H1 (cell line): ENCODE measurements at regions not wholly inside any gene's neighbourhood (a gene's known extent, or its start where the extent isn't known, plus 50 kb on each side); places are given as distances from the start of the nearest gene placed in this dataset.

ENCODE experiments used
- CTCF ChIA-PET: fragments of 300-600 bp; sonication (Branson Sonifier 250); formaldehyde crosslinking; loops from one replicate; lab custom pipeline; 2021; ENCODE audit not compliant: partially characterized antibody; lab: Charles Lee
- POLR2A ChIA-PET: fragments of 300-600 bp; sonication (Branson Sonifier 250); formaldehyde crosslinking; loops from one replicate; lab custom pipeline; 2021; ENCODE audit warnings: inconsistent platforms; ENCODE audit not compliant: partially characterized antibody; lab: Charles Lee
- DNase-seq, 2 experiments: peaks; one replicate each; pipeline versions ENCODE4 v3.0.0 to v3.0.0-alpha.2; 2010 to 2022; ENCODE audit warnings: low spot score in 2 of 2, low read depth in 1 of 2, mixed read lengths in 1 of 2
- FAIRE-seq: peaks from 2 replicates; lab custom pipeline; 2011; peaks lifted over from hg19 to GRCh38; lab: Jason Lieb, UNC
- H2AFZ ChIP-seq: 2 replicates; pipeline ENCODE4 v1.8.1; 2012; ENCODE audit warnings: low read length, inconsistent platforms
- H2AK5ac ChIP-seq: 2 replicates; pipeline ENCODE4 v1.6.1; 2013; ENCODE audit warnings: low read depth, low read length
- H2BK120ac ChIP-seq: replicated peaks from 2 replicates; pipeline ENCODE3; 2013; ENCODE audit warnings: low read depth, low read length, inconsistent platforms
- H2BK12ac ChIP-seq: 2 replicates; pipeline ENCODE4 v1.6.1; 2013; ENCODE audit warnings: low read depth, low read length
- H2BK15ac ChIP-seq: 2 replicates; pipeline ENCODE4 v1.6.1; 2013; ENCODE audit warnings: low read length
- H2BK20ac ChIP-seq: 2 replicates; pipeline ENCODE4 v1.6.1; 2013; ENCODE audit warnings: low read length
- H2BK5ac ChIP-seq: 2 replicates; pipeline ENCODE4 v1.6.1; 2013; ENCODE audit warnings: low read depth, low read length
- H3K14ac ChIP-seq: 2 replicates; pipeline ENCODE4 v1.6.1; 2013; ENCODE audit warnings: inconsistent platforms; ENCODE audit not compliant: insufficient read length
- H3K18ac ChIP-seq: 2 replicates; pipeline ENCODE4 v1.6.1; 2013; ENCODE audit warnings: low read length; ENCODE audit errors: extremely low read depth
- H3K23ac ChIP-seq: 2 replicates; pipeline ENCODE4 v1.6.1; 2013; ENCODE audit warnings: inconsistent platforms; ENCODE audit not compliant: insufficient read length
- H3K23me2 ChIP-seq: 2 replicates; pipeline ENCODE4 v1.6.1; 2013; ENCODE audit warnings: low read depth, low read length
- H3K27ac ChIP-seq: 2 replicates; pipeline ENCODE4 v1.6.1; 2011; ENCODE audit warnings: low read depth, low read length, inconsistent platforms
- H3K27me3 ChIP-seq, 4 experiments: replicated peaks in 1 of 4; 1 replicate in 1 of 4; 2 replicates in 3 of 4; pipeline versions ENCODE4 v1.6.1 to v1.8.1; 2011 to 2013; ENCODE audit warnings: low read length in 3 of 4, mild to moderate bottlenecking in 3 of 4, inconsistent platforms in 2 of 4, mixed read lengths in 2 of 4, moderate library complexity in 1 of 4; ENCODE audit not compliant: control insufficient read depth in 3 of 4, insufficient read depth in 3 of 4; ENCODE audit errors: extremely low read depth in 1 of 4
- H3K36me3 ChIP-seq, 4 experiments: 2 replicates each; pipeline versions ENCODE4 v1.6.1 to v1.8.1; 2011 to 2013; ENCODE audit warnings: mild to moderate bottlenecking in 4 of 4, low read length in 3 of 4, moderate library complexity in 2 of 4, control low read depth in 1 of 4, inconsistent platforms in 1 of 4; ENCODE audit not compliant: insufficient read depth in 4 of 4, control insufficient read depth in 2 of 4
- H3K4ac ChIP-seq: replicated peaks from 2 replicates; pipeline ENCODE3; 2013; ENCODE audit warnings: low read length, low read depth, mixed read lengths, inconsistent platforms; ENCODE audit not compliant: insufficient read length
- H3K4me1 ChIP-seq, 4 experiments: replicated peaks in 1 of 4; 1 replicate in 1 of 4; 2 replicates in 3 of 4; pipeline versions ENCODE4 v1.6.1 to v1.8.1; 2011 to 2013; ENCODE audit warnings: low read length in 3 of 4, inconsistent platforms in 2 of 4, mixed read lengths in 1 of 4; ENCODE audit not compliant: insufficient read depth in 4 of 4, control insufficient read depth in 3 of 4
- H3K4me2 ChIP-seq, 2 experiments: 2 replicates each; pipeline versions ENCODE4 v1.6.1 to v1.8.1; 2011 to 2013; ENCODE audit warnings: low read depth in 2 of 2, low read length in 2 of 2, control low read depth in 1 of 2, inconsistent platforms in 1 of 2, mild to moderate bottlenecking in 1 of 2; ENCODE audit not compliant: insufficient read depth in 1 of 2
- H3K4me3 ChIP-seq, 4 experiments: fragments of 200-600, 300-600 bp in 1 of 4; sonication (generic), shearing (Covaris generic), sonication (Bioruptor Twin) in 1 of 4; 2 replicates each; pipeline versions ENCODE4 v1.5.1 to v1.8.1; 2011 to 2016; ENCODE audit warnings: low read length in 4 of 4, low read depth in 3 of 4, control low read depth in 2 of 4, inconsistent platforms in 2 of 4, mild to moderate bottlenecking in 2 of 4, mixed read lengths in 1 of 4, moderate library complexity in 1 of 4; ENCODE audit not compliant: insufficient read depth in 2 of 4; ENCODE audit errors: extremely low read depth in 1 of 4
- H3K56ac ChIP-seq: replicated peaks from 2 replicates; pipeline ENCODE3; 2013; ENCODE audit warnings: low read depth, mild to moderate bottlenecking, mixed read lengths, low read length, inconsistent platforms; ENCODE audit not compliant: insufficient read length
- H3K79me1 ChIP-seq: 2 replicates; pipeline ENCODE4 v1.6.1; 2013; ENCODE audit warnings: low read depth, low read length, control low read depth
- H3K79me2 ChIP-seq, 2 experiments: 2 replicates each; pipeline versions ENCODE4 v1.6.1 to v1.8.1; 2012 to 2013; ENCODE audit warnings: low read length in 2 of 2, mild to moderate bottlenecking in 2 of 2, inconsistent platforms in 1 of 2; ENCODE audit not compliant: insufficient read depth in 2 of 2, control insufficient read depth in 1 of 2
- H3K9ac ChIP-seq, 4 experiments: replicated peaks in 1 of 4; 1 replicate in 1 of 4; 2 replicates in 3 of 4; pipeline versions ENCODE4 v1.6.1 to v1.8.1; 2011 to 2013; ENCODE audit warnings: low read depth in 3 of 4, low read length in 3 of 4, control low read depth in 2 of 4, mild to moderate bottlenecking in 2 of 4, moderate library complexity in 2 of 4, inconsistent platforms in 1 of 4; ENCODE audit errors: extremely low read depth in 1 of 4
- H3K9me3 ChIP-seq, 2 experiments: 2 replicates each; pipeline versions ENCODE4 v1.6.1 to v1.8.1; 2012 to 2013; ENCODE audit warnings: mild to moderate bottlenecking in 2 of 2, moderate library complexity in 2 of 2, control low read depth in 1 of 2, inconsistent platforms in 1 of 2, low read depth in 1 of 2, low read length in 1 of 2, mixed read lengths in 1 of 2; ENCODE audit not compliant: insufficient read depth in 2 of 2
- H4K20me1 ChIP-seq, 2 experiments: replicated peaks in 1 of 2; 2 replicates each; pipeline versions ENCODE3 to v1.8.1; 2011 to 2013; ENCODE audit warnings: inconsistent platforms in 2 of 2, low read length in 2 of 2, mild to moderate bottlenecking in 1 of 2; ENCODE audit not compliant: insufficient read depth in 2 of 2, control insufficient read depth in 1 of 2
- H4K5ac ChIP-seq: 2 replicates; pipeline ENCODE4 v1.6.1; 2013; ENCODE audit warnings: low read length, low read depth, mixed read lengths, inconsistent platforms; ENCODE audit not compliant: insufficient read length
- H4K8ac ChIP-seq: 2 replicates; pipeline ENCODE4 v1.8.0; 2013; ENCODE audit warnings: mild to moderate bottlenecking, moderate library complexity, low read length, inconsistent platforms; ENCODE audit not compliant: insufficient read depth; ENCODE audit errors: extremely low read depth
- H4K91ac ChIP-seq: replicated peaks from 2 replicates; pipeline ENCODE3; 2013; ENCODE audit warnings: low read length, mixed read lengths, inconsistent platforms; ENCODE audit not compliant: insufficient read length
- BACH1 ChIP-seq: IDR thresholded peaks from 2 replicates; pipeline ENCODE4 v1.6.1; 2012; ENCODE audit warnings: low read length, improper control_type of control experiment
- BRCA1 ChIP-seq: IDR thresholded peaks from 2 replicates; pipeline ENCODE4 v1.6.1; 2012; ENCODE audit warnings: low read depth, low read length, improper control_type of control experiment
- CHD1 ChIP-seq: IDR thresholded peaks from 2 replicates; pipeline ENCODE4 v1.6.1; 2012; ENCODE audit warnings: low read depth, low read length, improper control_type of control experiment
- CTCF ChIP-seq, 3 experiments: IDR thresholded peaks; 1 replicate in 2 of 3; 2 replicates in 1 of 3; pipeline versions ENCODE4 v1.5.1 to v1.6.1; 2011; ENCODE audit warnings: low read length in 3 of 3, mild to moderate bottlenecking in 3 of 3, inconsistent platforms in 2 of 3, low read depth in 1 of 3, moderate library complexity in 1 of 3; ENCODE audit not compliant: insufficient read depth in 1 of 3; ENCODE audit errors: control extremely low read depth in 1 of 3
- GABPA ChIP-seq: IDR thresholded peaks from 2 replicates; pipeline ENCODE4 v1.6.1; 2011; ENCODE audit warnings: mild to moderate bottlenecking, low read length, moderate library complexity, borderline replicate concordance; ENCODE audit not compliant: insufficient read depth
- HDAC2 ChIP-seq, 2 experiments: fragments of 300-600 bp in 1 of 2; sonication (generic) in 1 of 2; IDR thresholded peaks; 2 replicates each; pipeline ENCODE4 v1.6.1; 2011 to 2012; ENCODE audit warnings: low read depth in 2 of 2, low read length in 2 of 2, mild to moderate bottlenecking in 2 of 2, moderate library complexity in 2 of 2, borderline replicate concordance in 1 of 2, inconsistent platforms in 1 of 2
- POU5F1 ChIP-seq: IDR thresholded peaks from 2 replicates; pipeline ENCODE4 v1.6.1; 2011; ENCODE audit warnings: low read depth, mild to moderate bottlenecking, low read length, moderate library complexity
- SAP30 ChIP-seq: fragments of 300-600 bp; sonication (generic); IDR thresholded peaks from 2 replicates; pipeline ENCODE4 v1.7.1; 2012; ENCODE audit warnings: low read length, moderate library complexity, mild to moderate bottlenecking, inconsistent platforms; ENCODE audit not compliant: insufficient read depth, insufficient replicate concordance
- SP4 ChIP-seq: IDR thresholded peaks from 2 replicates; pipeline ENCODE4 v1.6.1; 2012; ENCODE audit warnings: low read length, inconsistent platforms
- TAF1 ChIP-seq: IDR thresholded peaks from 2 replicates; pipeline ENCODE4 v1.6.1; 2011; ENCODE audit warnings: mild to moderate bottlenecking, low read depth, low read length
- TAF7 ChIP-seq: optimal IDR thresholded peaks from 2 replicates; pipeline ENCODE3; 2011; ENCODE audit warnings: low read depth, mild to moderate bottlenecking, inconsistent platforms, low read length, moderate library complexity, borderline replicate concordance
- WGBS, 2 experiments: shearing (Covaris generic) in 1 of 2; methylation state at CpG; one replicate each; pipeline versions ENCODE4 v1.1.6 to v1.1.7; 2013 to 2015; ENCODE audit warnings: low lambda C conversion rate in 2 of 2, mixed read lengths in 2 of 2, inconsistent platforms in 1 of 2, low coverage in 1 of 2, missing lambda C conversion rate in 1 of 2; ENCODE audit not compliant: insufficient replicate concordance in 2 of 2, insufficient coverage in 1 of 2, insufficient read length in 1 of 2; ENCODE audit errors: extremely low coverage in 1 of 2, missing lambda C conversion rate in 1 of 2; 5-methylcytosine and 5-hydroxymethylcytosine counted together

DNA sequence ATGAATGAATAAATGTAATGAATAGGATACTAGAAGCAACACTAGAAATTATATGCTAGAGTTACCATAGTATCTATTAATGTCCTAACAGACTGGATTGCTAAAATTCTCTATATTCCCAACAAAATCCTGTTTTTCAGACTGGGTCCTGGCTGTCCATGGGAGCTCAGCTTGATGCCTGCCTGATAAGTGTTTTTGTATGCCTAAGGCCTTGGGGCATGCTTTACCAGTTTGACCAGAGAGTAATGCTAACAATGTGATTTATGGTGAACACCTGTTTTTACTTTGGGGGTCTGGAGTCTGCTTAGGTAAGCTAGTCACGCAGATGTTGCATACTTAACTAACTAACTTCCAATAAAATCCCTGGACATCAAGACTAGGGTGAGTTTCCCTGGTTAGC is 318.8 kb upstream of the DEPDC1 start:
- Histone ChIP-seq H3K4me1 (no peaks in the 10 kb centered on the region), H2BK20ac (no peak overlapping the region), H4K20me1 (no peaks in the 10 kb centered on the region), H3K4me2 (no peak overlapping the region), H3K36me3 (no peaks in the 10 kb centered on the region), H4K5ac (no peak overlapping the region), H3K4ac (no peak overlapping the region), H3K18ac (no peak overlapping the region), H3K27ac (no peak overlapping the region), H4K91ac (no peak overlapping the region), H2BK12ac (no peak overlapping the region), H3K56ac (no peak overlapping the region), H4K8ac (no peak overlapping the region), H2BK15ac (no peak overlapping the region), H3K79me2 (no peaks in the 10 kb centered on the region), H3K14ac (no peak overlapping the region), H3K79me1 (no peaks in the 10 kb centered on the region), H2AK5ac (no peak overlapping the region)
- 92% methylated on average over 1 of the region's 1 CpG; no CpG with 5 or more reads in 1 of the 2 experiments for WGBS, 2 experiments
- FAIRE-seq (no peak), DNase-seq (no peak)
- CTCF ChIA-PET, result interaction anchor here (1.4 kb wide), 1 partner anchor 183 kb away, joined by 4 read pairs; no protein-coding TSS in a partner anchor
- TF ChIP-seq TAF1 (no peak), HDAC2 (IDR thresholded peaks at IDR 0.05; ENCODE audit: borderline replicate concordance in 1 of 2, low read depth in 2 of 2, low read length in 2 of 2) (no peak), TAF7 (no peak), BACH1 (no peak), POU5F1 (no peak), CHD1 (no peak), CTCF (IDR thresholded peaks at IDR 0.05; ENCODE audit: control extremely low read depth in 1 of 3, insufficient read depth in 1 of 3, low read depth in 1 of 3, low read length in 3 of 3) (no peak), GABPA (no peak), BRCA1 (no peak), SP4 (no peak), SAP30 (no peak)
- TF ChIP-seq, all 59 proteins: peak for 0
- Histone ChIP-seq H2BK120ac (no peak overlapping the region), H3K4me3 (no peak overlapping the region), H3K9me3 (no peaks in the 10 kb centered on the region), H2BK5ac (no peak overlapping the region), H3K9ac (no peak overlapping the region), H3K27me3 (no peaks in the 10 kb centered on the region), H3K23ac (no peak overlapping the region), H3K23me2 (no peaks in the 10 kb centered on the region), H2AFZ (no peak overlapping the region)
- POLR2A ChIA-PET, result no interaction called here
